ENCODE measurements at regions not wholly inside any gene's neighbourhood (a gene's known extent, or its start where the extent isn't known, plus 50 kb on each side); places are given as distances from the start of the nearest gene placed in this dataset.

DNA sequence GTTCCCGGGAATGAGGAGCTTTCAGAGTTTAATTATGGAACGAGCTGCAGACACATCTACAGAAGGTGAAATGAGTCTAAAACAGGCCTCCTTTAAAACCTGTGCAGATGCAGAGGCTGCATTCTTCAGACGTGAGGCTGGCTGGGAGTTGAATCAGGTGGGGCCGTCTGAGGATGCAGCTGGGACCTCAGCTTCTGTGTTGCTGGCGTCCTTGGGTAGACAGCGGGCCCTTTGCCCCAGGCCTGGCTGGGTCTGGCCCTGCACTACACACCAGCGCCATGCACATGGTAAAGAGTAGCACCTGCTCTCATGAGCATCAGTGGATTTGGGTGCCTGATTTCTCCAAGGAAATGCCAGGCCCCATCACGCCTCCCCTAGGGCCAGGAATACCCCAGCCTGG lies 67.3 kb downstream of the TMEM18 start:
- TF ChIP-seq CTCF (IDR thresholded peaks at IDR 0.05) (no peak), POLR2A (IDR thresholded peaks at IDR 0.05) (no peak)

Data from body of pancreas (tissue), 4 donors.